ENCODE measurements at regions not wholly inside any gene's neighbourhood (a gene's known extent, or its start where the extent isn't known, plus 50 kb on each side); places are given as distances from the start of the nearest gene placed in this dataset.

DNA sequence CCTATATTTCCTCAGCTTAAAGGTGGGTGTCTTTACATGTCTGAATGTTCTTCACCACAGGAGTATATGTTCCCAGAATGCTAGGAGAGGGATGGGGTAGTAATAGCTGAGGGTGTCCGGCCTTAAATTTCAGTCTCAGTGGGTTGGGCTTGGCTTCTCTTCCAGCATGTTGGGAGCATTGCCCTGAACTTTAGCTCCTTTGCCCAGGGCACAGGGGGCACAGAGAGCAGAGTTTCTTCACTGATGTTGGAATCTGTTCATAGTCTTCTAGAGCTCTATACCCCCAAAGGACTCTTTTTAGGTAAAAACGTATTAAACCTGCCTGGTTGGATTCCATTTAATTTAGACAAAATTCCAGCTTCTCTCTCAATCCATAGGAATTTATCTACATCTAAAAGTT is 154.4 kb upstream of the GCFC2 start:
- TF ChIP-seq CTCF (IDR thresholded peaks at IDR 0.05; ENCODE audit: insufficient read depth, low read length, poor library complexity, severe bottlenecking) (no peak), EZH2phosphoT487 (conservative IDR thresholded peaks at IDR 0.05; ENCODE audit: low read length) (no peak)
